GM21528 (cell line): ENCODE measurements at regions not wholly inside any gene's neighbourhood (a gene's known extent, or its start where the extent isn't known, plus 50 kb on each side); places are given as distances from the start of the nearest gene placed in this dataset.

ENCODE experiments used
- ATAC-seq: cut with Tn5 transposase; IDR thresholded peaks from one replicate; pipeline ENCODE4 v1.9.1; 2021; ENCODE audit warnings: mild to moderate bottlenecking, moderate library complexity; ENCODE audit not compliant: unreplicated experiment, low FRiP score

DNA sequence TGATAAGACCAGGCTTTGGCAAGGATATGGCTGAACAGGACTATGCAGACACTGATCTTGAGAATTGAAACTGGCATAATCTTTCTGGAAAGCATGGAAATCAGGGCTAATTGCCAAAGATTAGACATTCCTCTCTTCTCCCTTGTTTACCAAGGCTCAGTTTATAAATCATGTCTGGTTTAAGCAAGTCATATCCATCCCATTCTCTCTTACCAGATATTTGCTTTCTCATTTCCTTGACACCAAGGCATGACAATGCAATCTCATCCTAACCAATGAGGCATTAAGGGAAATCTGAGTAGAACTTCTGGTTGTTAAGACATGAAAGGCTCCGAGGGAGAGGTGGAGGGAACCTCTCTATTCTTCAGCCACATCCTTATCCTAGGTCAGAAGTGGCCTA lies 110.3 kb upstream of the CEP85L start:
- ATAC-seq = no peak

DNA sequence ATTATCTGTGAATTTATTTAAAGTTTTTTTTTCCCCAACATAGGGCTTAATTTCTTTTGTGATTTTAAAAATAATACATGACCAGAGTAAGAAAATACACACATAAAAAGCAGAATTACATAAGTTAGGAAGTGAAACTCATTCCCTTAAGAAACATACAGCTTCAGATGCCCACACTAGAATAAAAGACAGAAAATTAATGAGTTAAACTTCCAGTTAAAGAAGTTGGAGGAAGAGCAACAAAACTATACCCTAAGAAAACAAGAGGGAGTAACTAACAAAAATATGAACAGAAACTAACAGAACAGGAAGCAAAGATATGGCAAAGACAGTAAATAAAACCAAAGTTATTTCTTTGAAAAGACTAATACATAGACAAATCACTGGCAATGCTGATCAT lies 107.6 kb upstream of the CEP85L start:
- no peak for ATAC-seq

DNA sequence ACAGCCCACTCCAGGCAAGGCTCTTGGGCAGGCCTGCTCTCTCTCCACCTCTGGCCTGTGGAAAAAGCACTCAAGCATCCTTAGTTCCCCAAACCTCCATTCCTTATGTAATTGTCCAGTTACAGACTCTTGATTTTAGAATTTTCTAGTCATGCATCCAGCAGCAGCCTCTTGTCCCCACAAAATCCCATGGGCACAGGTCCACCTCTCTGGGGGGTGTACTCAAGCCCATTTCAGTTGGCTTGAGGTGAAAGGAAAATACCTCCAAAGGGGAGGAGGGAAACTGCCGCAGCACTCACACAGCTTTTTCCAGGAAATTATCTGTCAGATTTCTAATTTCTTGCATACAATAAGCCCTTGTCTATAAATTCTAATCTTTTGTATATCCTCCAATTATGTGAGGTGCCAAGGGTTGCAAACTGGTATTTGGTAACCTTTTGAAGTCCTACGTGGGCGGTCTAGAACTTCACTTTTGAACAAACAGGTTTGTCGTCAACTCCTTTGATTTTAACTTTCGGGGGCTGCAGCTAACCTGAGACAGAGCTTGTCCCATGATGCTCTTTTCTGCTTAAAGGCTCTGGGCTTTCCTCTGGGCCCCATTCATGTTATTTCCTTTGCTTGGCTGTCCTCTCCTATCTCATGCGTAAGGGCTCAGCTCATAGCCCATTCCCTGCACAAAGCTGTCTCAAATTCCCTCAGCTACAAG lies 104.7 kb upstream of the CEP85L start:
- ATAC-seq = no peak

DNA sequence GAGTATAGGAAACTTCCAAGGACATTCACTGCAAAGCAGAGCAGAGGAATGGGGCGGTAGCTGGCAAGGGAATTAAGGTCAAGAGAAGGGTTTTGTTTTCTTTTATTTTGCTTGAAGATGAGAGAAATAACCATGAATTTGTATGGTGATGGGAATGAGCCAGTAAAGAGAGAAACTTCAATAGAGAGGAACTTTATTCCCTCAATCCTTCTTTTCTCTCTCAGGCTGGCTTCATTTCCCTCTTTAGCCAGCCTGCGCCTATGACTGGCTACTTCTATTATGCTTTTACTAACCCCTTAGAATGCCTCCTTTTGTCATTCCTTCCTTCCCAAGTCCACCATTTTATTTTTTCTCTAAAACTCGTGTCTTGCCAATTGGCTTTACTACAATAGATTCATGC lies 101.4 kb upstream of the CEP85L start:
- ATAC-seq = no peak

DNA sequence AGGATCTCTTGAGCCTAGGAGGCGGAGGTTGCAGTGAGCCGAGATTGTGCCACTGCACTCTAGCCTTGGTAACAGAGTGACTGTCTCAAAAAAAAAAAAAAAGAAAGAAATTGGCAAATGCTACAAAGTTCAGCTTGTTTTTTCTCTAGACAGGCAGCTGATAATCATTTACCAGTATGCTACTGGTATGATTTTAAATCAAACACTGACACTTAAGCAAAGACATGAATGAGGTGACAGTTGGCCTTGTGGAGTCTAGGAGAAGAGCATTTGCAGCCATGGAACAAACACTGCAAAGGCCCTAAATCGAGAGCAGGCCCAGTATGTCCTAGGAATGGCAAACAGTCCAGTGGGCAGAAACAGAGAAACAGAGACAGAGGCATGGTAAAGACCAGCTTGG lies 99.7 kb upstream of the CEP85L start:
- ATAC-seq = no peak

DNA sequence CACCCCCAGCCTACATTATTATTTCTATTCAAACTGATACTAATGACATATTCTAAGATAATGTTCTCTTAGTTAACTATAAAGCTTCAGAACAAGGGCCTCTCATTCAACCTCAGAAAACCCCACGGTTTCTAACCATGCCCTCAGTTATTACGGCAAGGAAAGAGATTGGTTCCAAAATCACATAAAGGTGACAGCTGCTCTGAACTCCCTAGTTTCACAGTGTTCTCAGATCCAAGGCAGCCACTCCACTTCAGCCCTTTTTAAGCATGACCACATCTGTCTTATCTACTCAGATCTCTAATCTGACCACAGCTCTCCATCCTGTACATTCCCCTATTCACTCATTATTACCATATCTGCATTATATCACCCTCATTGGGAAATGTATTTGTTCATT lies 98.8 kb upstream of the CEP85L start:
- ATAC-seq = no peak

DNA sequence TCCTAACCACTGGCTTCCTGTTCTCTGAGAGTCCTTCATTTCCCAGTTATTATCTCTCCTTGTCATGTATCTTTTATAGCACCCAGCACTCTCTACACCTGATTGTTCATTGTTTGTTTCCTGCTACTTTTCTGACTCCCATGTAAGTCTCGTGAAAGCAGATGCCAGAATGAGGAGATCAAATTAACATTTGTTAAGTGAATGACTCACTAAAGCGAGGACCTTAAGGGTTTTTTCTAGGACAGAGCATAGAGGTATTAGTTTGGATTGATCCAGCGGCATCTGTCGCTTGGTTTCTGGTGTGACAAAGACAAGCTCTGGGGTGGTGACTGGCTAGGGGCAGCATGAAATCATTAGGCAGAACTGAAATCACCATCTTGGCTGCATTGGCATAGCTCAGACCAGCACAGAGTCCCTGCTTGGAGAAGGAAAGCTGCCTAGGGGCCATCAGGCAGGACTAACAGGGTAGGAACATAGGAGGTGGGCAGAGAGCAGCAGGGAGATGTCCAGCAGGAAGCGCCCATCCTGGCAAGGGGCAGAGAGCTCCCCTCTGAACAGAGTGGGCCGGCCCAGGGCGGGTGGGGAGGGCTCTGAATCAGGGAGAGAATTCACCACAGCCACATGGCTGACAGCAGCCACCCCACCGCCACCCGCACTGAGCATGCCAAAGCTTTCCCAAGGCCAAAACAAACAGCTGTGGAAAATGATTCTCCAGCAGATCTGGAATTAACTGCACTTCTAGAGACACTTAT lies 97.1 kb upstream of the CEP85L start:
- ATAC-seq = no peak

DNA sequence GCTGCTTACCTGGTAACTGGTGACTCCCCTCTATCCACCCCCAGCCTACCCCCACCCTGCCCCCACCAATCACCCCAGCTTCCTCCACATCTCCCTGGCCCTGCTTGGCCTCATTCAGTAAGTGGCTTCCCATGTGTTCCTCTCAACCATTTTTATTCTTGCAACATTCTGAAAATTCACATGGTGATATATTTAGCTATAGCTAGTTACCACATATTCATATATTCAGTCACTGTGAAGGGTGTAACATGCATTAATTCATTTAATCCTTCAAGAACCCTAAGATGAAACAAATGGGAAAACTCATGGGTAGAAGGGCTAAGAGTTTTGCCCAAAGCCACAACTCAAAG lies 95.4 kb upstream of the CEP85L start:
- no peak for ATAC-seq

DNA sequence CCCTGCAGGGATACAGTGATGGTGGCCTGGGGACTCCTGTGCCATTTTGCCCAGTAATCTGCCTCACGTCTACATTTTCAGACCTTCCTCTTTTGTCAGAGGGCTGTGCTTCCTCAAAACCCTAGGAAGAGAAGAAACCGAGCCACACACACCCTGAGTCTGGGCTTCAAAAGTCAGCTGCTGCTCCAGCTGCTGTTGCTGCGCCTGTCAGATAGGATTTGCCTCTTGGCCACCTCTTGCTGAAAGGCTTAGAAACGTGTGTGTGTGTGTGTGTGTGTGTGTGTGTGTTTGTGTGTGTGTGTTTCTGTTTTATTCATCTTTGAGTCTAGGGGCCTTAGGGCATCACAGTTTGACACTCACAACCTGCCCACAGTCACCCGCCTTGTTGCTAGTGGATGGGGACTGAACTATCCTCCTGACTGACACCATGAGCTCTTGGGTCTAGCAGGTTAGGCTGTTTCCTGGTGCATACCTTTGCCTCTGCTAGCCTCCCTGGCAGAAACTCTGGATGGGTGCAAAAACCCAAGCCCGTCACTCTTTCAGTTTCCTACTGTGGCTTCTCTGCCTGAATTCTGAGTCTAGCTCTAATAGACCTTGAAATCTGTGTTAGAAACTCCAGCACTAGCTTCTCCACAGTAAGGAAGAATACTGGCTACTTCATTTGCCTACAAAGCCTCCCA lies 94.9 kb upstream of the CEP85L start:
- ATAC-seq = no peak

DNA sequence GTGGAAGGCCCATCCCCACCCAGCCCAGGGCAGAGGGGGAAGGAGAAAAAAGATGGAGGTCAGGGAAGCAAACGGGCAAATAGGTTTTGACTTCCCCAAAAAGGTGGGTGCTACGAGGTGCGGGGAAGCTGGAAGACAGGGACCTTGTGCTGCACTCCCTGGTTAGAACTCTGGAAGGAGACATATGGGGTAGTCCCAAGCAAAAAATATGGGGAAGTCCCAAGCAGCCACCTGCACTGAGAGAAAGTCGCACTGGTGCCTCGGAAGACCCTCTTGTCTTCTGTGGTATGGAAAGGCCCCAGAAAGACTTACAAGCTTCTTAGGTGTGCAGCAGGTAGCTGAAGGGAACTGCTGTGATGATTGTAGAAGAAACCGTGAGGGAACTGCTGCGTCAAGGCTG lies 93.8 kb upstream of the CEP85L start:
- ATAC-seq = no peak

DNA sequence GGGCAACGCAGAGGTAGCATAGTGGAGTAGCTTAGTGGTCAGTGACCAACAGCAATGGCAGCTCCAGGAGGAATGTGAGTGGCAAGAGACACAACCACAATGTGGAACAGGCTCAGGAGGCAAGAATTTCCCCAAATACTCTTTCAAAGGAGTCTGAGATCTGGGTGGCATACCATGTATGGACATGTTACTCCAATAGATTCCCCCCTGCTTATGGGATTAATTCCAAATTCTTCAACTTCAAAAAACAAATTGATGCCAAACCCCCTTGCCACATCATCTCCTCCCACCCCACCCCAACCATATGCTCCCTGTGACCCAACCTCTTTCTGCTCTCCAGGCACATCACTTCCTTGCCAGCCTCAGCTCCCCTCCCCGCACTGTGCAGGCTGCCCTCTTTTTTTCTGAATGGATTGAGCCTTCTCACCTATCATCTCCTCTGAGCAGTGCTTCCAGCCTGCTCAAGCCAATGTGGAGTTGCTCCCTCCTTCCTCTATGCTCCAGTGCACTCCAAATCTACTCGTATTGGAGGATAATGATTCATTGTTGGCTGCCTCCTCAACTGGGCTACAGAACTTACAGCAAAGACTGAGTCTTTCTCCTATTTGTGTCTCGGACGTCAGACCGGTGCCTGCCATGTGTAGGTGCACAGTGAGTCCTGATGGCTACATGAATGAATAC lies 93.0 kb upstream of the CEP85L start:
- no peak for ATAC-seq

DNA sequence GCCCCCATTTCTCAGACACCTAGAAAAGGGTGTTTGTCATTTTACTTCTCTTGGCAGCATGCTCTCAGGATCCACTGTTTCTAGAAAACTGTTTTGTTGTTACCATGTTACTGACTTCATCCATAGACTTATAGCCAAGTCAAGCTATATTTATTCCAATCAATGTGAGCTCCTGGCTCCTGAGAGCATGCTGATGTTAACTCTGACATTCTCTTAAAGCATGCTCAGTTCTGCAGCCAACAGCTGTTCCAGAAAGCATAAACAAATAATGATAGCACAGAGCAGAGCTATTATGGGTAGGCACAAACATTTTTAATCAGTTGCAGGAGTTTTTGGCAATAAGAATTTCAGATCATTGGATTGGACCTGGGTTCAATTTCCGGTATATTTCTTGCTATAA lies 92.4 kb upstream of the CEP85L start:
- ATAC-seq = no peak

DNA sequence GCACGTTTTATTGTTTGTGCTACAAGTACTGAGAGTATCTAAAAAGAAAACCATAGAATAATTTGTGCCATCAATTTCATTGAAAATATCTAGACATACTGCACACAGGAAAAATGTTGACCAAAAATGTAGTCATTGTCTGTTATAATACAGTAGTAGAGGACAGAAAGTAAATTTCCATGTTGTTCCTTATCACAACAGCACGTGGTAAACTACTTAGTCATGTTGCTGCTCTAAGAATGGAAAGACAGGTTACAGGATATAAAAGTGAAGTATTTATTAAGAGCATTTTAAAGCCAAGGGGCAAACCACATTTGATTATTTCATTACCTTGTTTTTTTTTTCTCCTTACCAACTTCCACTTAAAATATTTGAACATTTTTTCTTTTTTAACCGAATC lies 89.0 kb upstream of the CEP85L start:
- ATAC-seq = no peak

DNA sequence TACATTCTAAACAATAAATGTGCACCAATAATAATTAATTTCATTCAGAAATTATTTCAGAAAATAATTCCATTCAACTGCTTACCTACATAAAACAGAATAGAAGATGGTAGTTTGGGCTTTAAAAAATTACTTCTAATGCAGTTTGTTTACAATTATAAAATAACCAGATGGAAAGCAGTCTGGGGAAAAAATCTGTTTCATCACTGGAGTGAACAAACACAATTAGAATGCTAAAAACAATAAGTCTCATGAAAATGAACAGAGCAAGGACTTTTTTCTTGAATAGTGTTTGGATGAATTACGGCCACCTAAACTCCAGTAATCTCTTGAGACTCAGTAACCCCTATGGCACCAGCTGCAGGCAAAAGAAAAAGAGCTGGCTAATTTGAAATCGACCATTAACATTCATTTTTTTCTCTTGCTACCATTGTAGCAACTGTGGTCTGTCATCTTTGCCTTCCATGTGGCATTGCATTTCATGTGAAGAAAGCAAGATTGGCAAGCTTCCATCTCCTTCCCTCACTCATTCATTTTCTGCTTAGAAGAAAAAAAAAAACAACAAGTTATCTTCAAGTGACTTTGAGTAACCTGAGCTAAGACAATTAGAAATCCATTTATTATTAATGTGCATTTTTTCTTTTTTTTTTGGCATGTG lies 88.4 kb upstream of the CEP85L start:
- no peak for ATAC-seq

DNA sequence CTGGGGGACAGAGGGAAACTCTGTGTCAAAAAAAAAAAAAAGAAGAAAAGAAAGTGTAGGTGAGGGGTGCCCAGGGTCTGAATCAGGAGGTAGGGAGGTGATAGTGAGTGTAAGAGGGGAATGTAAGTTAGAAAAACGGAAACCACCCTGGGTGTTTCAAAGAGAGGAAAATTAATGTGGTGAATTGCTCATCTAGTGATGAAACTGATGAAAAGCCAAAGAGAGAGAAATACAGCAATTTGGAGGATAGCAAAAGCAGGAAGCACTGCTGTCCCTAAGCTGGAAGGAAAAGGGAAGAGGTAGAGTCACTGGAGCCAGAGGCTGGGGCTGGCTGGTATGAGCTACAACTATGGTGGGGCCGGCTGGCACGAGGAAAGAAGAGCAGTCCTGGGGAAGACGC lies 85.0 kb upstream of the CEP85L start:
- no peak for ATAC-seq

DNA sequence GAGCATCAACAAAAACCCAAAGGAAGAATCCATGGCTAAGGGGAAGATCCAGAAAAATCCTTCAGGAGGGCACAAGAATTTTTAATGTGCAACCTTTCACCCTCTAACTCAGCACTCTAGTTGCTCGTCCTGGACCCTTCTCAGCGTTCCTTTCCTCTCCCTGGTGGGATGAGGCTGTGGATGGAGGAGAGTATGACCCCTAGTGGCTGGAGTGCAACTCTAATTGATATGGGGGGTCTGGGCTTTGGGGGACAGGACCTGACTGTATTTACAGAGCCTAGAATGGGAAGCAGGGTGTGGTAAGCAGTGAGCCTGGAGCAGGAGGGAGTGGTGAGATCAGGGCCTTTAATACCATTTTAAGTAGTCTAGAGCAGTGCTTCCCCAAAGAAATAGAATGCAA lies 83.9 kb upstream of the CEP85L start:
- ATAC-seq = no peak

DNA sequence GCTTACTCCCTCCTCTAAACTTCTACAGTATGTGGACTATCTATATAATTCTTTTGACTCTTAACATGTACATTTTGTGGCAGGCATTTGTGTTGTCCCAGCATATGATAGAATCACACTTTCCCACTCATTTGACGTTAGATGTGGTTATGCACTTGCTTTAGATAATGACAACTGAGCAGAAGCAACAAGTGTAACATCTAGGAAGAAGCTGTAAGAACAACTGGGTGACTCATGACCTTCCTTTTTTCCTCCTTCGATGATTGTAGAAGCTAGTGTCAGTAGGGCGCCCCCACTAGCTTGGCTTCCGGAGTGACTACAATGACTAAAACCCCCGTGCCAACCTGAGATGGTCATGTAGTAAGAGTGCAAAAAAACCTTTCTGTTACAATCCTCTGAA lies 74.6 kb upstream of the CEP85L start:
- no peak for ATAC-seq

DNA sequence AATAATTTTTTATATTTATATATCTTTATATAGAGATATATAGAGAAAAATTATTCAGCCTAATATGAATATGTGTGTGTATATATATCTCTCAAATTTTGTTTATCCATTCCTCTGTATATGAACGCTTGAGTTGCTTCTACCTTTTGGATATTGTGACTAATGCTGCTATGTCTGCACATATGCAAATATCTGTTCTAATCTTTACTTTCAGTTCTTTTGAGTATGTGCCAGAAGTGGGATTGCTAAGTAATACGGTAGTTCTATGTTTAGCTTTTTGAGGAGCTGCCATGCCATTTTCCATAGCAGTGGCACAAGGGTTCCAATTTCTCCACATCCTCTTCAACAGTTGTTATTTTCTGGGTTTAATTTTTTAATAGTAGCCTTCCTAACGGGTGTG lies 72.8 kb upstream of the CEP85L start:
- peak; percentile 95 for ATAC-seq

DNA sequence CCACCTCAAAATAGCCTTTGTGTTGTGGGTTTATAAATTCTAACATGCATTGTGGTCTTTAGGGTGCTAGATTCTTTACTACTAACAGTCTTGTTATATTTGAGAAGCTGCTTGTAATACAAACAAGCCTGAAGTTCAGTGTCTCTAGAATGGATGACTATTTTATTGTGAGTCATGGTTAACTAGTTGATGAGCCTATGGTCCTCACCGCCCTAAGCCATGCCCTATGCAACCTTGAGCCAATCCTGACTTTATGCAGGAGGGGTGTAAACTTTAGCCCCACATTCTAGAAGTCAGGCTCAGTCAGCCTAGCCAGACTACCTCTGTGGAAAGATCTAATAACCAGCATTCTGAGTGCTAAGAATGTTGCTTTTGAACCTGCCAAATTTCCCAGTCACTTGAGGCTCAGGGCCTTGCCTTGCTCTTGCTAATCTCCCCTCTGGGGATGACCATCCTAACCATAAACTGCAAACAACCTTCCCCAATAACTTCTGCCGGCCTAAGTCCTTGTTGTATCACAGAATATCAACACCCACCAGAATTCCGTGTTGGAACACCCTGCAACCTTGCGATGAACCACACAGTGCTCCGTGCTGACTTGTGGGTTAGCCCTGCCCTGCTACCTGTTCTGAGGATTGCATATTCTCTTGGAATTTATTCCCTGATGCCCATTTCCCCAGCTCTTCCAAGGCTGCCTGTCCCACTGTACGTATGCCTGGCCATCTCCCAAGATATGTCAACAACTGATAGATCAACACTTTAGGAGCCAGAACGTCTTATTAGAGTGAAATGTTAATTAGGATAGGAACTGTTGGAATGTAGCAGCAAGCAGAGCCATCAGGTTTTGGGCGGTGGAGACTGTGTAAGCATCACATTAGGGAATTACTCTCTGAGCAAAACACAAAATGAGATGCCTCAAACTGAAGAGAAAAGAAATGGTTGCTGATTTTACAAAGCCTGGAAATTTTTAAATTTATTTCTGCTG lies 71.7 kb upstream of the CEP85L start:
- no peak for ATAC-seq

DNA sequence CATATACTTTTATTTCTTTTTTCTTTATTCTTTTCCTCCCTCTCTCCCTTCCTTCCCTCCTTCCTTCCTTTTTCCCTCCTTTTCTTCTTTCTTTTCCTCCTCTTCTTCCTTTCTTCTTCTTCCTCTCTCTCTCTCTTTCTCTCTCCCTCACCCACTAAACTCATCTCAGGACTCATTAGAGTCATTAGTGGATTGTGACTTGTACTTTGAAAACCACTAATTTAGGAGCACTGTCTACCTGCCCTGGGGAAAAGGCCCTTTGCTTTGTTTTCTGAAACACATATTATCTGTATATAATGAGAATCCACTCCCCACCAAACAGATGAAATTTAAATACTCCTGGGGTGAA lies 68.7 kb upstream of the CEP85L start:
- ATAC-seq = no peak
